ENCODE measurements at regions not wholly inside any gene's neighbourhood (a gene's known extent, or its start where the extent isn't known, plus 50 kb on each side); places are given as distances from the start of the nearest gene placed in this dataset.

GRCh38 chr1:81174811-81175476, 625.8 kb upstream of the ADGRL2 start:
- H3K27me3 ChIP-seq (ENCODE audit: insufficient read depth, poor library complexity, severe bottlenecking): no peaks in the 10 kb centered on the region
- no peak overlapping the region for H3K4me3 ChIP-seq (replicated peaks; ENCODE audit: insufficient read depth, low read length)
- H3K27ac ChIP-seq (replicated peaks): no peak overlapping the region
- TF ChIP-seq REST (IDR thresholded peaks at IDR 0.05; ENCODE audit: insufficient replicate concordance, low read depth) (no peak), POLR2AphosphoS5 (IDR thresholded peaks at IDR 0.05; ENCODE audit: low read depth) (no peak), CTCF (IDR thresholded peaks at IDR 0.05; ENCODE audit: insufficient read depth, low read length) (no peak), GABPA (IDR thresholded peaks at IDR 0.05; ENCODE audit: low read depth) (no peak), SPI1 (IDR thresholded peaks at IDR 0.05; ENCODE audit: borderline replicate concordance, low read depth) (no peak)
- no peak for DNase-seq (ENCODE audit: low read depth in 1 of 2, low spot score in 1 of 2)

- DNase-seq (ENCODE audit: low read depth in 1 of 2, low spot score in 1 of 2): no peak
- Histone ChIP-seq H3K4me3 (replicated peaks; ENCODE audit: insufficient read depth, low read length) (no peak overlapping the region), H3K27ac (replicated peaks) (no peak overlapping the region), H3K27me3 (ENCODE audit: insufficient read depth, poor library complexity, severe bottlenecking) (no peaks in the 10 kb centered on the region)
- TF ChIP-seq SPI1 (IDR thresholded peaks at IDR 0.05; ENCODE audit: borderline replicate concordance, low read depth): no peak
Observed at GRCh38 chr1:81174052-81174451, 626.7 kb upstream of the ADGRL2 start.

- no peak for TF ChIP-seq SPI1 (IDR thresholded peaks at IDR 0.05; ENCODE audit: borderline replicate concordance, low read depth)
- no peak for TF ChIP-seq CTCF (IDR thresholded peaks at IDR 0.05; ENCODE audit: insufficient read depth, low read length)
- no peak for TF ChIP-seq POLR2AphosphoS5 (IDR thresholded peaks at IDR 0.05; ENCODE audit: low read depth)
- no peak for TF ChIP-seq GABPA (IDR thresholded peaks at IDR 0.05; ENCODE audit: low read depth)
- no peak for TF ChIP-seq REST (IDR thresholded peaks at IDR 0.05; ENCODE audit: insufficient replicate concordance, low read depth)
- H3K27me3 ChIP-seq (ENCODE audit: insufficient read depth, poor library complexity, severe bottlenecking): no peaks in the 10 kb centered on the region
- H3K4me3 ChIP-seq (replicated peaks; ENCODE audit: insufficient read depth, low read length): no peak overlapping the region
- no peak overlapping the region for H3K27ac ChIP-seq (replicated peaks)
- no peak for DNase-seq (ENCODE audit: low read depth in 1 of 2, low spot score in 1 of 2)
Observed at GRCh38 chr1:81172483-81172882, 628.3 kb upstream of the ADGRL2 start.

- TF ChIP-seq CTCF (IDR thresholded peaks at IDR 0.05; ENCODE audit: insufficient read depth, low read length) (no peak), SPI1 (IDR thresholded peaks at IDR 0.05; ENCODE audit: borderline replicate concordance, low read depth) (no peak), GABPA (IDR thresholded peaks at IDR 0.05; ENCODE audit: low read depth) (no peak), POLR2AphosphoS5 (IDR thresholded peaks at IDR 0.05; ENCODE audit: low read depth) (no peak), REST (IDR thresholded peaks at IDR 0.05; ENCODE audit: insufficient replicate concordance, low read depth) (no peak)
- H3K27me3 ChIP-seq (ENCODE audit: insufficient read depth, poor library complexity, severe bottlenecking): no peaks in the 10 kb centered on the region
- no peak overlapping the region for H3K4me3 ChIP-seq (replicated peaks; ENCODE audit: insufficient read depth, low read length)
- no peak overlapping the region for H3K27ac ChIP-seq (replicated peaks)
- no peak for DNase-seq (ENCODE audit: low read depth in 1 of 2, low spot score in 1 of 2)
Observed at GRCh38 chr1:81170721-81171120, 630.0 kb upstream of the ADGRL2 start.
